Nephron progenitor cell (in vitro differentiated cells): ENCODE measurements at regions not wholly inside any gene's neighbourhood (a gene's known extent, or its start where the extent isn't known, plus 50 kb on each side); places are given as distances from the start of the nearest gene placed in this dataset.

Experiments
- DNase-seq: peaks from one replicate; pipeline ENCODE4 v3.0.0; 2021
- H3K27ac Mint-ChIP-seq: 2 replicates; pipeline ENCODE4 v1.8.0; 2021; ENCODE audit warnings: mild to moderate bottlenecking, moderate library complexity, mixed read lengths
- H3K27me3 Mint-ChIP-seq: 2 replicates; pipeline ENCODE4 v1.8.0; 2021; ENCODE audit warnings: mild to moderate bottlenecking, low read depth, mixed read lengths; ENCODE audit not compliant: poor library complexity
- H3K36me3 Mint-ChIP-seq: 2 replicates; pipeline ENCODE4 v1.8.0; 2021; ENCODE audit warnings: low read depth, mixed read lengths
- H3K4me1 Mint-ChIP-seq: 2 replicates; pipeline ENCODE4 v1.8.0; 2021; ENCODE audit warnings: mixed read lengths
- H3K4me3 Mint-ChIP-seq: 2 replicates; pipeline ENCODE4 v1.8.0; 2021; ENCODE audit warnings: mild to moderate bottlenecking, moderate library complexity, mixed read lengths
- H3K9me3 Mint-ChIP-seq: 2 replicates; pipeline ENCODE4 v1.8.0; 2021; ENCODE audit warnings: mild to moderate bottlenecking, moderate library complexity, mixed read lengths
- CTCF ChIP-seq: fragments of 200-600 bp; sonication (generic); IDR thresholded peaks from 2 replicates; pipeline ENCODE4 v1.5.0; 2021; ENCODE audit warnings: antibody characterized with exemption

DNA sequence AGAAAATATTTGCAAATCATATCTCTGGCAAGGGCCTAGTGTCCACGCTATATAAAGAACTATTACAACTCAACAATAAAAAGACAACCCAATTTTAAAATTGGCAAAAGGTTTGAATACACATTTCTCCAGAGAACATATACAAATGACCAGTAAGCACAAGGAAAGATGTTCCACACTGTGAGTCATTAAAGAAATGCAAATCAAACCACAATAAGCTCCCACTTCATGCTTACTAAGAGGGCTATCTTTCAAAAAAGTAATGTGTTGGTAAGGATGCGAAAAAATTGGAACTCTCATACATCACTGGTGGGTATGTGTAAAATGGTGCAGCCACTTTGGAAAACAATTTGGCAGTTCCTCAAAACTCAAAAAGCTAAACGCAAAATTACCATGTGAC lies 884.0 kb upstream of the INTU start:
- TF ChIP-seq CTCF = no peak
- Mint-ChIP-seq H3K9me3 (peaks cover 11% of the 10 kb centered on the region), H3K36me3 (no peaks in the 10 kb centered on the region), H3K4me1 (no peaks in the 10 kb centered on the region), H3K27me3 (peaks cover 4% of the 10 kb centered on the region), H3K4me3 (no peak overlapping the region), H3K27ac (no peak overlapping the region)
- no peak for DNase-seq

GRCh38 chr4:126750723-126751122 lies 882.0 kb upstream of the INTU start:
- Mint-ChIP-seq H3K27ac (no peak overlapping the region), H3K4me1 (no peaks in the 10 kb centered on the region), H3K27me3 (peaks cover 4% of the 10 kb centered on the region), H3K36me3 (no peaks in the 10 kb centered on the region), H3K4me3 (no peak overlapping the region), H3K9me3 (peaks cover 7% of the 10 kb centered on the region)
- TF ChIP-seq CTCF = no peak
- no peak for DNase-seq

DNA sequence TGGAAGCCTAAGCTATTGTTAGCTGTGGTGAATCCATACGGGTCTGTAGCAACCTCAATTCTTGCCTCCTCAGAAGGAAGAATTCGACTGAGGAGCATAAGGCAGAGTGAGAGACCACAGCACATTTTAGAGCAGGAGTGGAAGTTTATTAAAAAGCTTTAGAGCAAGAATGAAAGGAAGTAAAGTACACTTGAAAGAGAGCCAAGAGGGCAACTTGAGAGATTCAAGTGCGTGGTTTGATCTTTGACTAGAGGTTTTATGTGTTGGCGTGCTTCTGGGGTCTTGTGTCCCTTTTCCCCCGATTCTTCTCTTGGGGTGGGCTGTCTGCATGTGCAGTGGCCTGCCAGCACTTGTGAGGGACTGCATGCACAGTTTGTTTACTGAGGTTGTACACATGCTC lies 880.6 kb upstream of the INTU start:
- Mint-ChIP-seq H3K27me3 (peaks cover 4% of the 10 kb centered on the region), H3K4me1 (no peaks in the 10 kb centered on the region), H3K36me3 (no peaks in the 10 kb centered on the region), H3K4me3 (no peak overlapping the region), H3K9me3 (no peaks in the 10 kb centered on the region), H3K27ac (no peak overlapping the region)
- DNase-seq = no peak
- TF ChIP-seq CTCF = no peak

- DNase-seq = no peak
- Mint-ChIP-seq H3K9me3 (no peaks in the 10 kb centered on the region), H3K27me3 (peaks cover 4% of the 10 kb centered on the region), H3K36me3 (no peaks in the 10 kb centered on the region), H3K4me3 (no peak overlapping the region), H3K27ac (no peak overlapping the region), H3K4me1 (no peaks in the 10 kb centered on the region)
- TF ChIP-seq CTCF = no peak
Observed at GRCh38 chr4:126752702-126753101, 880.1 kb upstream of the INTU start.

DNA sequence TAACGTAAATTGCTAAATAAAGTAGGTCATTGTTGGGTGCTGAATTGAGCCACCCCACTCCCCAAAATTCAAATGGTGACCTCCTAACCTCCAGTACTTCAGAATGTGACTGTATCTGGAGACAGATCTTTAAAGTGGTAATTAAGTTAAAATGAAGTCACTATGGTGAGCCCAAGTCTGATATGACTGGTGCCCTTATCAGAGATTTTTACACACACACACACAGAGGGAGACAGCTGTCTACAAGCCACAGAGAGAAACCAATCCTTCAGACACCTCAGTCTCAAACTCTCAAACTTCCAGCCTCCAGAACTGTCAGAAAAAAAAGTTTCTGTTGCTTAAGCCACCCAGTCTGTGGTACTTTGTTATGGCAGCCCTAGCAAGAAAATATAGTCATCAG lies 879.2 kb upstream of the INTU start:
- H3K4me1 Mint-ChIP-seq = no peaks in the 10 kb centered on the region
- no peak for TF ChIP-seq CTCF
- H3K4me3 Mint-ChIP-seq = no peak overlapping the region
- H3K27ac Mint-ChIP-seq = no peak overlapping the region
- no peak for DNase-seq
- H3K36me3 Mint-ChIP-seq = no peaks in the 10 kb centered on the region
- H3K9me3 Mint-ChIP-seq = no peaks in the 10 kb centered on the region
- peaks cover 4% of the 10 kb centered on the region for H3K27me3 Mint-ChIP-seq

DNA sequence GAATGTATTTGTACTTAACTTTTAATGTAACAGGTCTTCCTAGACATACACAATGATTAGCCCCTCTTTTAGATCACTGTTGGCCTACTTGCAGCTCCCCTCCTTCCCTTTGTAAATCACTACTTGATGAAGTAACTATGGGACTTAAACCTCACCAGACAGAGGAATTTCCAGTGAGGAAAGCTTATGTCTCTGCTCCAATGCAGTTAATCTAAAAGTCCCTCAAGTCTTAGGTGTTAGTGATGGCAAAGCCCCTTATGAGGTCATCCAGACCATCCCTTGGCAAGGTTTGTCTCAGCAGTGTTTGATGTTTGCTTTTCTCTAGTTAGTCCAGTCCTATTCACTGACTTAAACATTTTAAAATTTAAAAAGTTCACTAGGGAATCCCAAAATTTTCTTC lies 877.3 kb upstream of the INTU start:
- H3K27ac Mint-ChIP-seq = no peak overlapping the region

More for the DNA sequence above, 877.3 kb upstream of the INTU start:
- no peak overlapping the region for H3K4me3 Mint-ChIP-seq
- peaks cover 4% of the 10 kb centered on the region for H3K27me3 Mint-ChIP-seq
- no peak for DNase-seq
- no peak for TF ChIP-seq CTCF
- no peaks in the 10 kb centered on the region for H3K36me3 Mint-ChIP-seq
- H3K4me1 Mint-ChIP-seq = no peaks in the 10 kb centered on the region
- no peaks in the 10 kb centered on the region for H3K9me3 Mint-ChIP-seq
